ENCODE measurements at regions not wholly inside any gene's neighbourhood (a gene's known extent, or its start where the extent isn't known, plus 50 kb on each side); places are given as distances from the start of the nearest gene placed in this dataset.

GRCh38 chr18:44466997-44467396, 213.7 kb upstream of the SETBP1 start:
- no peaks in the 10 kb centered on the region for H3K4me1 ChIP-seq (ENCODE audit: control insufficient read depth, extremely low read depth, insufficient read depth, low read length)
- H3K27me3 ChIP-seq (ENCODE audit: control insufficient read depth, insufficient read depth, low read length), result no peaks in the 10 kb centered on the region
- no peaks in the 10 kb centered on the region for H3K9me3 ChIP-seq (ENCODE audit: control insufficient read depth, insufficient read depth, low read depth, low read length)
- no peak for TF ChIP-seq EZH2 (IDR thresholded peaks at IDR 0.05; ENCODE audit: low read length, missing control alignments)
- no peak for TF ChIP-seq CTCF (conservative IDR thresholded peaks at IDR 0.05 in 1 of 2, IDR thresholded peaks at IDR 0.05 in 1 of 2; ENCODE audit: low read depth in 1 of 2, low read length in 2 of 2)
- H4K20me1 ChIP-seq (ENCODE audit: control insufficient read depth, extremely low read depth, insufficient read depth, low read length), result no peaks in the 10 kb centered on the region
- no peak for DNase-seq (ENCODE audit: low read depth in 2 of 2)
- H3K27ac ChIP-seq (ENCODE audit: insufficient read depth, low read length), result no peak overlapping the region
- no peaks in the 10 kb centered on the region for H3K36me3 ChIP-seq (ENCODE audit: control insufficient read depth, insufficient read depth, low read length)
- no peaks in the 10 kb centered on the region for H3K79me2 ChIP-seq (ENCODE audit: control insufficient read depth, insufficient read depth, low read length)
- no peak overlapping the region for H3K4me3 ChIP-seq (replicated peaks in 1 of 4; ENCODE audit: control extremely low read depth in 1 of 4, insufficient read depth in 1 of 4, low read depth in 3 of 4, low read length in 4 of 4)
- no peak overlapping the region for H2AFZ ChIP-seq (ENCODE audit: low read length)
- no peak overlapping the region for H3K4me2 ChIP-seq (ENCODE audit: extremely low read depth, insufficient read depth, low read length)
- no peak overlapping the region for H3K9ac ChIP-seq (ENCODE audit: insufficient read depth, low read length)

- Histone ChIP-seq H3K36me3 (ENCODE audit: control insufficient read depth, insufficient read depth, low read length) (no peaks in the 10 kb centered on the region), H4K20me1 (ENCODE audit: control insufficient read depth, extremely low read depth, insufficient read depth, low read length) (no peaks in the 10 kb centered on the region), H2AFZ (ENCODE audit: low read length) (no peak overlapping the region), H3K79me2 (ENCODE audit: control insufficient read depth, insufficient read depth, low read length) (no peaks in the 10 kb centered on the region), H3K9me3 (ENCODE audit: control insufficient read depth, insufficient read depth, low read depth, low read length) (no peaks in the 10 kb centered on the region), H3K4me1 (ENCODE audit: control insufficient read depth, extremely low read depth, insufficient read depth, low read length) (no peaks in the 10 kb centered on the region), H3K27me3 (ENCODE audit: control insufficient read depth, insufficient read depth, low read length) (no peaks in the 10 kb centered on the region), H3K4me2 (ENCODE audit: extremely low read depth, insufficient read depth, low read length) (no peak overlapping the region), H3K9ac (ENCODE audit: insufficient read depth, low read length) (no peak overlapping the region), H3K4me3 (replicated peaks in 1 of 4; ENCODE audit: control extremely low read depth in 1 of 4, insufficient read depth in 1 of 4, low read depth in 3 of 4, low read length in 4 of 4) (no peak overlapping the region), H3K27ac (ENCODE audit: insufficient read depth, low read length) (no peak overlapping the region)
- DNase-seq (ENCODE audit: low read depth in 2 of 2), result no peak
- TF ChIP-seq EZH2 (IDR thresholded peaks at IDR 0.05; ENCODE audit: low read length, missing control alignments) (no peak), CTCF (conservative IDR thresholded peaks at IDR 0.05 in 1 of 2, IDR thresholded peaks at IDR 0.05 in 1 of 2; ENCODE audit: low read depth in 1 of 2, low read length in 2 of 2) (no peak)
These were observed 213.0 kb upstream of the SETBP1 start for GRCh38 chr18:44467718-44468117.

GRCh38 chr18:44473394-44474066, 207.2 kb upstream of the SETBP1 start:
- H3K4me3 ChIP-seq (replicated peaks in 1 of 4; ENCODE audit: control extremely low read depth in 1 of 4, insufficient read depth in 1 of 4, low read depth in 3 of 4, low read length in 4 of 4), result no peak overlapping the region
- H3K9ac ChIP-seq (ENCODE audit: insufficient read depth, low read length), result no peak overlapping the region
- H2AFZ ChIP-seq (ENCODE audit: low read length), result no peak overlapping the region
- no peaks in the 10 kb centered on the region for H3K36me3 ChIP-seq (ENCODE audit: control insufficient read depth, insufficient read depth, low read length)
- no peak overlapping the region for H3K27ac ChIP-seq (ENCODE audit: insufficient read depth, low read length)
- DNase-seq (ENCODE audit: low read depth in 2 of 2), result peak in 1 of 2 donors; percentile 46
- no peaks in the 10 kb centered on the region for H3K79me2 ChIP-seq (ENCODE audit: control insufficient read depth, insufficient read depth, low read length)
- no peaks in the 10 kb centered on the region for H3K27me3 ChIP-seq (ENCODE audit: control insufficient read depth, insufficient read depth, low read length)
- H3K9me3 ChIP-seq (ENCODE audit: control insufficient read depth, insufficient read depth, low read depth, low read length), result no peaks in the 10 kb centered on the region
- TF ChIP-seq EZH2 (IDR thresholded peaks at IDR 0.05; ENCODE audit: low read length, missing control alignments) (no peak), CTCF (conservative IDR thresholded peaks at IDR 0.05 in 1 of 2, IDR thresholded peaks at IDR 0.05 in 1 of 2; ENCODE audit: low read depth in 1 of 2, low read length in 2 of 2) (no peak)
- H4K20me1 ChIP-seq (ENCODE audit: control insufficient read depth, extremely low read depth, insufficient read depth, low read length), result no peaks in the 10 kb centered on the region
- H3K4me2 ChIP-seq (ENCODE audit: extremely low read depth, insufficient read depth, low read length), result no peak overlapping the region
- H3K4me1 ChIP-seq (ENCODE audit: control insufficient read depth, extremely low read depth, insufficient read depth, low read length), result no peaks in the 10 kb centered on the region
